BE2C (cell line): ENCODE measurements at regions not wholly inside any gene's neighbourhood (a gene's known extent, or its start where the extent isn't known, plus 50 kb on each side); places are given as distances from the start of the nearest gene placed in this dataset.

Experiments
- DNase-seq: peaks from one replicate; pipeline ENCODE4 v3.0.0-alpha.2; 2020
- H3K27me3 ChIP-seq: fragments of 250-450 bp; sonication (Bioruptor Pico); 2 replicates; pipeline ENCODE4 v1.5.1; 2020; ENCODE audit warnings: mild to moderate bottlenecking
- H3K36me3 ChIP-seq: fragments of 250-450 bp; sonication (Bioruptor Pico); 2 replicates; pipeline ENCODE4 v1.5.1; 2020; ENCODE audit warnings: mild to moderate bottlenecking
- H3K4me1 ChIP-seq: fragments of 250-450 bp; sonication (Bioruptor Pico); 2 replicates; pipeline ENCODE4 v1.5.1; 2020
- H3K4me3 ChIP-seq: 2 replicates; pipeline ENCODE4 v1.5.1; 2011; ENCODE audit warnings: low read depth, low read length
- H3K9me3 ChIP-seq: fragments of 250-450 bp; sonication (Bioruptor Pico); 2 replicates; pipeline ENCODE4 v1.5.1; 2020
- CTCF ChIP-seq: IDR thresholded peaks from 2 replicates; pipeline ENCODE4 v1.5.1; 2012; ENCODE audit warnings: mild to moderate bottlenecking, low read depth, low read length

GRCh38 chr3:159761848-159762635 lies 226.6 kb upstream of the IL12A start:
- Histone ChIP-seq H3K27me3 (no peaks in the 10 kb centered on the region), H3K9me3 (no peaks in the 10 kb centered on the region), H3K36me3 (no peaks in the 10 kb centered on the region), H3K4me3 (no peak overlapping the region), H3K4me1 (no peaks in the 10 kb centered on the region)
- no peak for TF ChIP-seq CTCF
- DNase-seq = no peak

- peak; percentile 42 for DNase-seq
- H3K27me3 ChIP-seq = no peaks in the 10 kb centered on the region
- no peaks in the 10 kb centered on the region for H3K4me1 ChIP-seq
- no peaks in the 10 kb centered on the region for H3K9me3 ChIP-seq
- no peak for TF ChIP-seq CTCF
- H3K36me3 ChIP-seq = no peaks in the 10 kb centered on the region
- H3K4me3 ChIP-seq = peak overlapping the region; percentile 75
These were observed 225.5 kb upstream of the IL12A start for GRCh38 chr3:159763011-159763601.

DNA sequence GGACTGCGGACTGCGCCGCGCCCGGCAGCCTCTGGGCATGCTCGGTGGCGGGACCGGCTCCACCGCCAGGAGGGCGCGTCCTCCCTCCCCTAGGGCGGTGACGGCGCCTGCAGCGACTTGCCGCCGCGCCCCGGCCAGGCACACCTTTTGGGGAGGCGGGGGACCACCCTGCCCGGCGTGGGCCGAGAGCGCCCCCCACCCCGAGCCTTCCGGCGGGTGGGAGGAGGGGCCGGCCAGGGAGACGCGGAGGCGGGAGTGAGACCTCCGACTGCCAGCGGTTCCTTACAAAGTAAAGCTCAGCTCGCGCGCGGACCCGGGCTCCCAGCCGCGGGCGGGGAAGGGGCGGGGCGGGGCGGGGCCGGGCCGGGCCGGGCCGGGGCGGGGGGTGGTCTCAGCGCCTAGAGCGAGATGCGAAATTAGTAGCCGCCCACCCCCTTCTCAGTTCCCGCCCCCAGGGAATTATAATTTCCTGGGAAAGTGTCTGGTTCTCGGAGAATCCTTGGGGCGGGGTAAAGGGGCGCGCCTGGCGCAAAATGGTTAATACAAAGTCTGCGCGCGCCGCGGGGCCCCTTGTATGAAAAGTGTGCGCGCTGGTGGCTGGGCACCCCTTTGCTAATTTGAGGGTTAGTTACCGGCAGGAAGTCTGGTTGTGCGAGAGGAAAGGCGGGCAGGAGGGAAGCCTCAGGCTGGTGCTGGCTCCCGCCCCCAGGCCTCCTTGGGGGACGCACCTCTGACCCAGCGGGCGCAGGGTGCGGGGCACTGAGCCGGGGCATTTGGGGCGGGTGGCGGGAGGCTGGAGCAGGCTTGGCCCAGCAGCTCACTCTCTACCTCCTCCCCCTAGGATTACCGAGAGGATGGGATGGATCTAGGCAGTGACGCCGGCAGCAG lies 224.8 kb upstream of the IL12A start:
- DNase-seq = peak; percentile 87
- Histone ChIP-seq H3K4me3 (peak overlapping the region; percentile 75), H3K36me3 (no peaks in the 10 kb centered on the region), H3K27me3 (no peaks in the 10 kb centered on the region), H3K9me3 (no peaks in the 10 kb centered on the region), H3K4me1 (no peaks in the 10 kb centered on the region)
- TF ChIP-seq CTCF = peak; percentile 18

GRCh38 chr3:159764490-159765029 lies 224.1 kb upstream of the IL12A start:
- peak overlapping the region; percentile 75 for H3K4me3 ChIP-seq
- H3K9me3 ChIP-seq = no peaks in the 10 kb centered on the region
- no peak for TF ChIP-seq CTCF
- H3K4me1 ChIP-seq = no peaks in the 10 kb centered on the region
- no peaks in the 10 kb centered on the region for H3K27me3 ChIP-seq
- peak; percentile 27 for DNase-seq
- no peaks in the 10 kb centered on the region for H3K36me3 ChIP-seq

GRCh38 chr3:159765030-159765859 lies 223.4 kb upstream of the IL12A start:
- Histone ChIP-seq H3K4me1 (no peaks in the 10 kb centered on the region), H3K9me3 (no peaks in the 10 kb centered on the region), H3K36me3 (no peaks in the 10 kb centered on the region), H3K4me3 (peak overlapping the region; percentile 75), H3K27me3 (no peaks in the 10 kb centered on the region)
- DNase-seq = peak; percentile 90
- no peak for TF ChIP-seq CTCF
